G401 (cell line): ENCODE measurements at regions not wholly inside any gene's neighbourhood (a gene's known extent, or its start where the extent isn't known, plus 50 kb on each side); places are given as distances from the start of the nearest gene placed in this dataset.
"Not testable (repeated sequence)": the region's sequence is repeated elsewhere in the genome, so short reads cannot be mapped to it uniquely, and the experiment has no call there.

Experiments
- DNase-seq: peaks from one replicate; pipeline ENCODE4 v3.0.0-alpha.2; 2015; ENCODE audit warnings: low spot score
- in situ Hi-C: cut with HindIII; loops from 2 replicates; pipeline ENCODE4 v1.10.0; 2016; ENCODE audit warnings: low sequenced_read_pairs, mixed read lengths

- in situ Hi-C loops: no loop called here
- no peak for DNase-seq
These were observed 152.7 kb upstream of the POC5 start for GRCh38 chr5:75869891-75870290.

- in situ Hi-C loops: no loop called here
- DNase-seq: peak; percentile 5
These were observed 145.6 kb upstream of the POC5 start for GRCh38 chr5:75862872-75863271.

GRCh38 chr5:75859621-75860020, 142.4 kb upstream of the POC5 start:
- in situ Hi-C loops, DNase-seq: not testable (repeated sequence)

DNA sequence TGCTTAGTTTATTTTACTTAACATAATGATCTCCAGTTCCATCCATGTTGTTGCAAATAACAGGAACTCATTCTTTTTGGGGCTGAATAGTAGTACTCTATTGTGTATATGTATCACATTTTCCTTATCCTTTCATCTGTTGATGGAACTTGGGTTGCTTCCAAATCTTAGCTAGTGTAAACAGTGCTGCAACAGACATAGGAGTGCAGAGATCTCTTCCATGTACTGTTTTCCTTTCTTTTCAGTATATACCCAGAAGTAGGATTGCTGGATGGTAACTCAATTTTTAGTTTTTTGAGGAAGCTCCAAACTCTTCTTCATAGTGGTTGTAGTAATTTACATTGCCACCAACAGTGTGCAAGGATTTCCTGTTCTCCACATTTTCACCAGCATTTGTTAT, 138.8 kb upstream of the POC5 start:
- in situ Hi-C loops: no loop called here
- no peak for DNase-seq

GRCh38 chr5:75848077-75848476, 130.8 kb upstream of the POC5 start:
- DNase-seq: no peak
- in situ Hi-C loops: no loop called here

DNA sequence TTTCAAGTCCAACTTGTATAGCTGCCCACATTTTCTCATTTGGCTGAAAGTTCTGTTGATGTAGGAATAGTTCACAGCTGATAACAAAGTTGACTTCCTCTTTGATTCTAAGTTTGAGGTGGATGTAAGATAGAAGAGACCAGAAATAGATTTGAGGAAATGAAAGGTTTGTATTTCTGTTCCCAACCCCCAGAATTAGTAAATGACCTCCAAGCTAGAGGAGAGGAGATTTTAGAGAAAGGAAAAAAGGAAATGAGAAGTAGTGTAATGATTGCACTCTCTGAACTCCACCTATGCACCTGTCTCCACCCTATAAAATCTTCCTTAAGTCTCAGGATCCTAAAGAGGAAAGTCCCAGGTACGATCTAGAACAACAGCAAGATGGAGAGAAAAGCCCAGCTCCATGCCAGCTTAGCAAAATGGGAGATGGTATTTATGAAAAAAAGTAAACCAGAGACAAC, 130.4 kb upstream of the POC5 start:
- in situ Hi-C loops: no loop called here
- DNase-seq: no peak

- in situ Hi-C loops: no loop called here
- DNase-seq: no peak
These were observed 127.1 kb upstream of the POC5 start for GRCh38 chr5:75844301-75844700.

GRCh38 chr5:75843319-75843718, 126.1 kb upstream of the POC5 start:
- in situ Hi-C loops: no loop called here
- no peak for DNase-seq

GRCh38 chr5:75839547-75839946, 122.3 kb upstream of the POC5 start:
- DNase-seq: no peak
- in situ Hi-C loops: no loop called here

GRCh38 chr5:75837258-75837841, 120.1 kb upstream of the POC5 start:
- in situ Hi-C loops: no loop called here
- no peak for DNase-seq

DNA sequence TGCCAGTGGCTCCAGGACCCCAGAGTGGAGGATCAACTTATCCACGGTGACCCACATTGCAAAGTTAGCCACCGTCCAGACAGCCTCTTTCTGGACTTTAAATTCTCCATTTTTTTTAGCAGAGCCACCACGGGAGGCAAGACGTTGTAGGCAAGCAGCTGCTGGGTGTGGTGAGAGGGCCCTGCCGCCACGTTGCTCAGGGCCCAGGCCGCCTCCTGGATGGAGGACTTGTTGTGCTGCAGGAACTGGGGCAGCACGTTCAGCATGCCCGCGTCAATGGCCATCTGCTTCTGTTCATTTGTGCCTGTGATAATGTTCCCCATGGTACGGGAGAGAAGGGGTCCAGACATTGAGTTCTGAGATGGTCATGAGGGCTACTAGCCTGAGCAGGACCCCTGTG, 114.3 kb upstream of the POC5 start:
- in situ Hi-C loops: no loop called here
- DNase-seq: no peak

DNA sequence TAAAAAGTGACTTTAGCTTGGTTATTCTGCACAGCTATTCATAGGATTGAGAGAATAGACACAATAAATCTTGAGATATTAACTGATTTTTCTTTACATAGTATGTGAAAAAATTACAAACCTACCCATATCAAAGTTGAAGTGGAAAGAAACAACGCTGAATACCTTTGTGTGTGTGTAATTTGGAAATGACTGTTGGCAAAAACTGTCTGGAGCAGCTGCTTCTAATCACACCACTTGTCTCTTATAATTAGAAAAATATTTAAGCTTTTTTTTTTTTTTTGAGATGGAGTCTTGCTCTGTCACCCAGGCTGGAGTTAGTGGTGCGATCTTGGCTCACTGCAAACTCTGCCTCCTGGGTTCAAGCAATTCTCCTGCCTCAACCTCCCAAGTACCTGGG, 110.8 kb upstream of the POC5 start:
- in situ Hi-C loops: no loop called here

DNA sequence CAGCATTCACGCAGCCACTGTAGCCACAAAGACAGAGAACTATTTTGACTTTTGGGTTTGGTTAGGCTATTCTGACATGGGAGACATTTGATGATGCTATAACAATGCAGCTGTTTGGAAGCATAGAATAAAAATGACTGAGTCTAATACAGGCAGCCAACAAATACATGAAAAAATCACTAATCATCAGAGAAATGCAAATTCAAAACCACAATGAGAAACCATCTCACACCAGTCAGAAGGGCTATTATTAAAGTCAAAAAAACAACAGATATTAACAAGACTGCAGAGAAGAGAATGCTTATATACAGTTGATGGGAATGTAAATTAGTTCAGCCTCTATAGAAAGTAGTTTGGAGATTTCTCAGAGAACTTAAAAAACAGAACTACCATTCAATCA, 107.1 kb upstream of the POC5 start:
- DNase-seq: no peak
- in situ Hi-C loops: no loop called here

More for the DNA sequence above, 110.8 kb upstream of the POC5 start:
- no peak for DNase-seq

GRCh38 chr5:75823811-75824210, 106.6 kb upstream of the POC5 start:
- in situ Hi-C loops: no loop called here

GRCh38 chr5:75818661-75819060, 101.4 kb upstream of the POC5 start:
- in situ Hi-C loops: no loop called here
- DNase-seq: no peak

More at GRCh38 chr5:75823811-75824210, 106.6 kb upstream of the POC5 start:
- DNase-seq: no peak

GRCh38 chr5:75799695-75800094, 82.5 kb upstream of the POC5 start:
- DNase-seq, in situ Hi-C loops: not testable (repeated sequence)

- in situ Hi-C loops, DNase-seq: not testable (repeated sequence)
These were observed 52.1 kb upstream of the POC5 start for GRCh38 chr5:75769338-75769737.
